NCI-H2196 (cell line): ENCODE measurements at regions not wholly inside any gene's neighbourhood (a gene's known extent, or its start where the extent isn't known, plus 50 kb on each side); places are given as distances from the start of the nearest gene placed in this dataset.

ENCODE experiments used
- DNase-seq: peaks from one replicate; lab custom pipeline; 2025; ENCODE audit not compliant: unreplicated experiment; lab: John Stamatoyannopoulos, UW

- DNase-seq, result no peak
These were observed 365.5 kb upstream of the RUNX1 start for GRCh38 chr21:35414507-35415139.

GRCh38 chr21:35414056-35414455 lies 365.0 kb upstream of the RUNX1 start:
- no peak for DNase-seq

DNA sequence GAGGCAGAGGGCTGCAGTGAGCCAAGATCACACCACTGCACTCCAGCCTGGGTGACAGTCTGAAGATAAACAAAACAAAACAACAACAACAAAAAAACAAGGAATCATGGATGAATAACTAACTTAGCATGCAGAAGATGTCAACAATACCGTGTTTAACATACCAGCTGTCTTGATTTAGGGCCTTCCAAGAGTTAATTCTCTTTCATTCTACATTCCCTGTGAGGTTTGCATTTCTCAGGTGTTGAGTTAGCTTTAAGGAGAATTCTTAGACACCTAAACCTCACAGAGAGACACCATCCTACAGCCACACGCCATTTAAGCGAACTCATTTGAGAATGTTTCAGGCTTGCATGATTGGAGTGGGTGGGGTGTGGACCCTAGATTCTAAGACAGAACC lies 363.1 kb upstream of the RUNX1 start:
- no peak for DNase-seq

GRCh38 chr21:35411434-35411833 lies 362.3 kb upstream of the RUNX1 start:
- no peak for DNase-seq

- DNase-seq, result no peak
These were observed 361.6 kb upstream of the RUNX1 start for GRCh38 chr21:35410656-35411055.

DNA sequence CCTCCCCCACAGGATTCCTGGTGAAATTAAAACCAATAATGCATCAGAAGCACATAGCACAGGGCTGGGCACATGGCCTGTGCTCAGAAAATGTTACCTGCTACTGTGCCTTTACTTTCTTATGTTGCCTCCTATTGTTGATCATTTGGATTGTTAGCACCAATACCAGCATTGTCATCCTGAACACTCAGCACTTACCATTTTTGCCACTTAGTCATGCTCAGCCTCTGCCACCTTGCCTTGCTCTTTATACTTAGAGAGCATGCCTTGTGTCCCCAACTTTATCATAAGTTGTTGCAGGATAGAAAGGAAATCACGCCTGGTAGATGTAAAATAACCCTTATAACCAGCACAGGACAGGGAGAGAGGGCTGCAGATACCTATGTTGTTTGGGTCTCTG lies 361.0 kb upstream of the RUNX1 start:
- DNase-seq, result no peak

DNA sequence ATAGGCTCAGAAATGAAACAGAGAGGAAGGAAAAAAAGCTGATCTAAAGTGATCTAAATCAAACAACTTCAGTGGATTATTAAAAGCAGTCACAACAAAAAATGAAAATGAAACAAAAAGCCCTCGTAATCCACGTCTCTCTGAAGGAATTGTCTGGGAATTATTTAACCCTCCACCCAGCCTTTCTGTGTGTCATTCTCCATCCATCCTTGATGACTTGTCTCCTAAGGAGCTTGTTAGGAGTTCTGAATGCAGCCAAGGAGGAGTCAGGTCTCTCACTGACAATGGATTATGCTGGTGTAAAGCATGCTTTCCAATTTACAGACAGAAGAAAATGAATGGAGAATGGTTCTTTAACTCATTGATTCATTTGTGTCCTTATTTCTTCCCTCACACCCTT lies 359.3 kb upstream of the RUNX1 start:
- no peak for DNase-seq

DNA sequence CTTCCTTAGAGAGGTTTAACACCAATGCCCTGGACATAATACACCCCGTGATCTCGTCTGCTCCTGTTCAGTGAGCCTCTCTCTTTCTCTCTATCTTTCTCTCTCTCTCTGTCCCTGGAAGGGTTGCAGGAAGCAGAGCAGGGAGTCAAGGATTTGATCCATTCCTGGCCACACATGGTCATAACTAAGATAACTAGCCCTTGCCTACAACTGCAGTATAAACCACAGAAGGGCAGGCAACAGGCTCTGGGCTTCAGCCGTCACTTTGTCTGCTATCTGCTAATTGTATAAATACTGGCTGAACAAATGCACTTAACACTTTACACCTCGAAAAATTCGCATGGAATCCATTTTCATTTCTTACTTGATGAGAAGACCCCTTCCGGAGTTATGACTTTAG lies 357.5 kb upstream of the RUNX1 start:
- no peak for DNase-seq

GRCh38 chr21:35405981-35406380 lies 356.9 kb upstream of the RUNX1 start:
- DNase-seq, result peak; percentile 38

GRCh38 chr21:35404247-35404646 lies 355.1 kb upstream of the RUNX1 start:
- no peak for DNase-seq

GRCh38 chr21:35402061-35402460 lies 353.0 kb upstream of the RUNX1 start:
- no peak for DNase-seq

- DNase-seq, result no peak
These were observed 352.4 kb upstream of the RUNX1 start for GRCh38 chr21:35401476-35401875.

DNA sequence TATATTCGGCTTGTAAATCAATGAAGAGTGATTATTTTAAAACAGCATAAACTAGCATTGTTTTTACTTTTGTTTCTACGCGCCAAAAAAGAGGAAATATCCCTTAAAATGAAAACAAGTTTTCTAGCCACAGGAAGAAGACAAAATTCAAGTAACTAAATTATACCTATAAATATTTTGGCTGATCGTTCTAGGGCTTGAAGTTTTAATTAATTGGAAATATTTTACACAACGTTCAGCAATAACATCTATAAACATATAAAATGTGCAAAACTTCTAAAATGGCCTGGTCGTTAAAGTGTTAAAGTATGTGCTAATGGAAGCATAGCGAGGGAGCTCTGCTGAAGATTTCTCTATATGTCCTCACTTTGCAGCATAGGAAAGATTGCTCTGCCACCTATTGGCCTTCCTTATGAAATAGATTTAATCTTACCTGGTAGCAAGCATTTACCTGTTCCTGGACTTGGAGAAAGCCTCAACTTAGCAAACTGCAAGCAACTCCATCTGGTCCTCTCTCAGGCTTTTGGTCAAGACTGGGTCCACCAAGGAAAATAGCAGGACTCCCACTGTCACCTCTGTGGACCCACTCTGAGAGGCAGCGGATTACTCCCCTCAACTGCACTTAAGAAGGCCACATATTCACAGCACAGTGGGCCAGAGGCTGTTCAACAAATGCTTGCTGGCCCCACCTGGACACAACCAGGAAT lies 351.3 kb upstream of the RUNX1 start:
- peak; percentile 74 for DNase-seq

GRCh38 chr21:35399706-35400105 lies 350.6 kb upstream of the RUNX1 start:
- no peak for DNase-seq

- no peak for DNase-seq
These were observed 350.0 kb upstream of the RUNX1 start for GRCh38 chr21:35399002-35399530.

- DNase-seq, result no peak
These were observed 349.4 kb upstream of the RUNX1 start for GRCh38 chr21:35398346-35398982.

DNA sequence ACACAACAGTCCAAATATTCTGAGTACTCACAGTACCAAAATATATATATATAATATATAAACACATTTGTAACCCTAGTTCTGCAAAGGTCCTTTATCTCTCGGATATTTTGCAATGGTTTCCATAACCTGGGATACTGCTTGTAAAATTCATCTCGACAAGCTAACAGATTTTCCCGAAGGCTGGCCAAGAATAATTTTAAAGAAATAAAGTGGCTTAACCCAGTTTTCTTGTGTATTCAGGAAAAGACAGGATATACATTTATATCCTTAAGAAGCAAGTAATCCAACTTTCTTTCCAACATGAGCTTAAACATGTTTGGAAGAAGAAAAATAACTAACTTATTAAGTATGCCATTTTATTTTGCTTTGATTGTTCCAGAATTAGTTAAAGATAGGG lies 348.7 kb upstream of the RUNX1 start:
- DNase-seq, result no peak

DNA sequence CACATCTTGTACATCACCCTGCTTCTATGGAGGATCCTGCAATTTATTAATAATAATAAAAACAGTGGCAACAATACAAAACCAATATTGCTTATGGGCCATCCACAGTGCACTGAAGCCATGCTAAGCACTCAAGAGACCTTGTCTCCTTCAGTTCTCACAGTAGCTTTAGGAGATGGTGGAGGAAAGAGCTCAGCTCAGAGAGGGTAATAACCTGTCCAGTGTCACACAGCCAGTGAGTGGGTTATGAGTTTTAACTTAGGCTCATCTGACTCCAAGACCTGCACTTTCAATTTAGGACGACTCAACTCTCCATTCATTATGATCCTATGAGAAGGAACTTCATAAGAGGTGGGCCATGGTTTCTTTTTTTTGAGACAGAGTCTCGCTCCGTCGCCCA lies 347.6 kb upstream of the RUNX1 start:
- no peak for DNase-seq

DNA sequence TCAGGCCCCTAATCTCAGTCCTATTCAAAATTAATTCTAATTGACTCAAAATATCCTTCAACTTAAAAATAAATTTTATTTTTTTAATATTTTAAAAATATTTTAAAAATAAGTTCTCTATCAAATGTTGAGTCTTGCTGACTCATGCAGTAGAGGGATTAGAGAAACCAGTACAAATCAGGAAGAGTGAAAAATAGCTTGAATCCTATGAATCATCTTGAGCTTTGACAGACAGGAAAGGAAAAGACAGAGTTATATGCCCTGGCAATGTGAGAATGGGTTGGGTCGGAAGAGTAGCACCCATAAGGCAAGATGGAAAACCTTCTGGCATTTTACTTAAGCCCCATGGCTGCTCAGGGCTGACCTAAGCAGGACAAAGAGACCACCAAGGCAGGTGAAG lies 346.6 kb upstream of the RUNX1 start:
- DNase-seq, result no peak

DNA sequence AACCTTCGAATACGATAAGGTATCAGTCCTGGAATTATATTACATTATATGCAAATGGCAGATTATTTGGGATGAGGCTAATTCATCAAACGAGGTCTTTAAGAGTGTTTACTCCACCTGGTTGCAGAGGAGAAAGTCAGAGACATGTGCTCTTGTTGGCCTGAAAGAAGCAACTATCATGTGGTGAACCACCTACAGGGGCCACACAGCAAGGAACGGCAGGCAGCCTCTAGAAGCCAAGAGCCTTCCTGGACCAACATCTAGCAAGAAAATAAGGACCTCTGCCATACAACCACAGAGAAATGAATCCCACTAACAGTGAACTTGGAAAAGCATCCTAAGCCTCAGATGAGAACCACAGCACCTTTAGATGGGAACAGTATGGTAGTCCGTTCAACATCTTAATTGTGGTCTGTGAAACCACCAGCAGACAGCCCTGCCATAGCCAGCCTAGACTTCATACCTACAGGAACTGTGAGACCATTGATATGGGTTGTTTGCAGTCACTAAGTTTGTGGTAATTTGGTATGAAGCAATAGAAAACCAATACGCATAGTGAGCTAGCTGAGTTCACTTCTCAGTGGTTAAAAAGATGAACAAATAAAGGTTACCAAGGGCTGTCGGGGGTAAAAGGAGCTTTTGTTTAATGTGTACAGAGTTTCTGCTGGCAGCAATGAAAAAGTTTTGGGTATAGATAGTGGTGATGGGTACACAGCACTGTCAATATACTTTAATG lies 345.7 kb upstream of the RUNX1 start:
- no peak for DNase-seq

- no peak for DNase-seq
These were observed 344.9 kb upstream of the RUNX1 start for GRCh38 chr21:35394049-35394448.
